HG03571 (cell line): ENCODE measurements at regions not wholly inside any gene's neighbourhood (a gene's known extent, or its start where the extent isn't known, plus 50 kb on each side); places are given as distances from the start of the nearest gene placed in this dataset.
A peak's percentile ranks its signal among the peaks of the same experiment; 100 is the strongest.
"Not testable (repeated sequence)": the region's sequence is repeated elsewhere in the genome, so short reads cannot be mapped to it uniquely, and the experiment has no call there.

Experiments
- ATAC-seq: cut with Tn5 transposase; IDR thresholded peaks from one replicate; pipeline ENCODE4 v1.9.1; 2021; ENCODE audit not compliant: unreplicated experiment

- no peak for ATAC-seq
These were observed 171.1 kb downstream of the CRYBB2 start for GRCh38 chr22:25390297-25391240.

GRCh38 chr22:25392584-25392983 is 171.9 kb upstream of the GRK3 start:
- no peak for ATAC-seq

- no peak for ATAC-seq
These were observed 171.2 kb upstream of the GRK3 start for GRCh38 chr22:25393121-25393805.

GRCh38 chr22:25395468-25395867 is 169.0 kb upstream of the GRK3 start:
- ATAC-seq: no peak

- ATAC-seq: no peak
These were observed 168.6 kb upstream of the GRK3 start for GRCh38 chr22:25395915-25396314.

GRCh38 chr22:25396615-25397200 is 167.8 kb upstream of the GRK3 start:
- ATAC-seq: no peak

GRCh38 chr22:25397616-25398015 is 166.9 kb upstream of the GRK3 start:
- ATAC-seq: no peak

GRCh38 chr22:25398591-25399062 is 165.8 kb upstream of the GRK3 start:
- not testable (repeated sequence) for ATAC-seq

- no peak for ATAC-seq
These were observed 164.8 kb upstream of the GRK3 start for GRCh38 chr22:25399649-25400151.

- no peak for ATAC-seq
These were observed 162.3 kb upstream of the GRK3 start for GRCh38 chr22:25402160-25402500.

- ATAC-seq: no peak
These were observed 161.8 kb upstream of the GRK3 start for GRCh38 chr22:25402501-25403283.

GRCh38 chr22:25403284-25403810 is 161.1 kb upstream of the GRK3 start:
- no peak for ATAC-seq

- ATAC-seq: no peak
These were observed 160.5 kb upstream of the GRK3 start for GRCh38 chr22:25403811-25404471.

- ATAC-seq: no peak
These were observed 159.9 kb upstream of the GRK3 start for GRCh38 chr22:25404556-25404927.

GRCh38 chr22:25404928-25405816 is 159.3 kb upstream of the GRK3 start:
- peak; percentile 50 for ATAC-seq

GRCh38 chr22:25405841-25406509 is 158.5 kb upstream of the GRK3 start:
- ATAC-seq: no peak

GRCh38 chr22:25406510-25407210 is 157.8 kb upstream of the GRK3 start:
- ATAC-seq: no peak
